ENCODE measurements at regions not wholly inside any gene's neighbourhood (a gene's known extent, or its start where the extent isn't known, plus 50 kb on each side); places are given as distances from the start of the nearest gene placed in this dataset.

DNA sequence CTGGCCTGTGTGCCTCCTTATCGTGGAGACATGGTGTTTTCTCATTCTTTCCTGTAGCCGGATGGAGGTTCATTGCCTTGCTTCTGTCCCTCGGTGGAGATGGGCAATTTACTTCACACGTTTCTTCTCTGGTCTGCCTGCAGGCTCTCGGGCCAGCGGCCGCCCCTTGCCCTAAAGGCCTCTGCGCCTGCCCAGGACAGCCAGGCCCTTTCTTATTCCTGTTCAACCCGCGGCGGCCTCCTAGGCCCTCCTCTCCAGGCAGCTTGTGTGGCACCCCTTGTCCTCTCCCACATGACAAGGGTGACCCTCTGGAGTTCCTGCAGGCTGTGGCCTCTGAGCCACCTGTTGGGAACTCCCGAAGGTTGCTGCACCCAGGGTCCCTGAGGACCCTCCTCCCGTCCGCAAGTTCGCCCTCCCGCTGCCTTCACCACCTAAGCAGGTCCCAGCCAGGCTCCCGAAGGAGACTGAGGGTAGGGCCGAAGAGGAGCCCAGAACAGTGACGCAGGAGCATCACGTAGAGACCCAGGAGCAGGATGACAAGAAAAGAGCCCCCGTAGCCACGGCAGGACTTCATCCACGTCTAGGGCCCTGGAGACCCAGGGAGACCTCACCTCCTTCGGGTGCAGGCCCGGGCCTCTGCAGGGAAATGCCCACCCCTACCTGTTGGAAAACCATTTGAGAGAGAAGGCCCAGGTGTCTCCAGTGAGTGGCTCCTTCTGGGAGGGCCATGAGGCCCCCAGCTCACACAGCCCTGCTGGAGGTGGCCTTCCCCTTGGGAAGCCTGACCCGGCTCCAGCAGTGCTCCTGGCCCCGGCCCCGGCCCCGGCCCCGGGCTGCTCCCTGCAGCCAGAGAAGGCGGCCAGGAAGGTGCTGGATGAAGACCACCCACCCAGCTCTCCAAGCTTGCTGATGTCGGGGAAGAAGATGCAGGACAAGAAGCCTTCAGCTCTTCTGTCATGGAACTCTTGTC, 291.4 kb downstream of the TLE4 start:
- no peak overlapping the region for H3K27ac ChIP-seq
- no peaks in the 10 kb centered on the region for H3K27me3 ChIP-seq
- no peaks in the 10 kb centered on the region for H3K9me3 ChIP-seq
- no peak for DNase-seq
- no peak overlapping the region for H3K4me3 ChIP-seq
- intact Hi-C loops (cut with DNase I): no loop called here
- TF ChIP-seq POLR2A (IDR thresholded peaks at IDR 0.05): no peak
- no peak for TF ChIP-seq EP300 (IDR thresholded peaks at IDR 0.05)
- TF ChIP-seq CTCF (IDR thresholded peaks at IDR 0.05): no peak
- H3K4me1 ChIP-seq (ENCODE audit: insufficient read depth): no peaks in the 10 kb centered on the region
- 93 to 98% (median 96%) methylated on average over 31 to 32 of the region's 32 CpGs for WGBS, 3 donors
- H3K36me3 ChIP-seq: no peaks in the 10 kb centered on the region

DNA sequence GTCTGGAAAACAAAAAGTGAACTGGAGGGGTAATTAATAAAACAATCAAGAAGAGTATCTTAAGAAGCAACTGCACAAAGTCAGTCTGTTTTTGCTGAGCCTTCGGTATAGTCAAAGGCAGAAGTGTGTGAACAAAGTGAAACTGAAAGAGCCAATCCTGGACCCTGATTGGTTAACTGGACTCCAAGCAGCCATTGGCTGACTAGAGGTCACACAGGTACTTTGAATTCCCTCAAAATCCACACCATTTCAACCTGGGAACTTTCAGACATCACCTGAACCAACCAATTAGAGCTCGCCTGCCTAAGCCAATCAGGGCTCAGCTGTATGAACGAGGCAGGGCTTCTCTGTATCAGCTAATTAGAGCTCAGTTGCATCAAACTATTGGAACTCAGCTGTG, 286.7 kb downstream of the TLE4 start:
- H3K36me3 ChIP-seq: no peaks in the 10 kb centered on the region
- H3K4me1 ChIP-seq (ENCODE audit: insufficient read depth): no peaks in the 10 kb centered on the region
- WGBS, 3 donors: 91 to 93% (median 91%) methylated on average over 3 of the region's 3 CpGs
- H3K4me3 ChIP-seq: no peak overlapping the region
- no peak overlapping the region for H3K27ac ChIP-seq
- DNase-seq: no peak
- TF ChIP-seq CTCF (IDR thresholded peaks at IDR 0.05): no peak
- no peak for TF ChIP-seq POLR2A (IDR thresholded peaks at IDR 0.05)
- TF ChIP-seq EP300 (IDR thresholded peaks at IDR 0.05): no peak
- no peaks in the 10 kb centered on the region for H3K27me3 ChIP-seq
- intact Hi-C loops (cut with DNase I): no loop called here
- no peaks in the 10 kb centered on the region for H3K9me3 ChIP-seq

- Histone ChIP-seq H3K9me3 (no peaks in the 10 kb centered on the region), H3K27ac (no peak overlapping the region), H3K27me3 (no peaks in the 10 kb centered on the region), H3K36me3 (no peaks in the 10 kb centered on the region), H3K4me1 (ENCODE audit: insufficient read depth) (no peaks in the 10 kb centered on the region), H3K4me3 (no peak overlapping the region)
- DNase-seq: no peak
- no peak for TF ChIP-seq EP300 (IDR thresholded peaks at IDR 0.05)
- no peak for TF ChIP-seq CTCF (IDR thresholded peaks at IDR 0.05)
- TF ChIP-seq POLR2A (IDR thresholded peaks at IDR 0.05): no peak
- WGBS, 3 donors: 88 to 93% (median 91%) methylated on average over 2 of the region's 2 CpGs
- intact Hi-C loops (cut with DNase I): no loop called here
Measured at GRCh38 chr9:79857188-79857587, 285.4 kb downstream of the TLE4 start.

DNA sequence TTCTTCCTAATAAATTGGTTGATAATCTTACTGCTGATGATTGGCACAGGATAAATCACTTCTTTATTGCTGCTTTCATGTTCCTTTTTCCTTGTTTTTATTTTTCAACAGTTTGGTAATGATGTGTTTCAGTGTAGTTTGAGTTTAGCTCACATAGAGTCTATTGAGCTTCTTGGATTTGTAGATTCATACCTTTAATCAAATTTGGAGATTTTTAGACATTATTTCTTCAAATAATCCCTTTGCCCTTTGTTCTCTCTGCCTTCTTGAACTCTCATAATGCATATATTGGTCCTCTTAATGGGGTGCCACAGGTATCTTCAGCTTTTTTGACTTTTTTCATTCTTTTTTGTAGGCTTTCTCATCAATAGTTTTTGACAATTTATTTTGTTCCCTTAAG, 275.3 kb downstream of the TLE4 start:
- intact Hi-C loops (cut with DNase I): no loop called here

More for the DNA sequence above, 275.3 kb downstream of the TLE4 start:
- TF ChIP-seq CTCF (IDR thresholded peaks at IDR 0.05) (no peak), POLR2A (IDR thresholded peaks at IDR 0.05) (no peak), EP300 (IDR thresholded peaks at IDR 0.05) (no peak)
- H3K4me3 ChIP-seq: no peak overlapping the region
- no peak overlapping the region for H3K27ac ChIP-seq
- H3K4me1 ChIP-seq (ENCODE audit: insufficient read depth): no peaks in the 10 kb centered on the region
- DNase-seq: no peak
- H3K9me3 ChIP-seq: no peaks in the 10 kb centered on the region
- H3K36me3 ChIP-seq: no peaks in the 10 kb centered on the region
- H3K27me3 ChIP-seq: no peaks in the 10 kb centered on the region
